ENCODE measurements at regions not wholly inside any gene's neighbourhood (a gene's known extent, or its start where the extent isn't known, plus 50 kb on each side); places are given as distances from the start of the nearest gene placed in this dataset.
"Not testable (repeated sequence)": the region's sequence is repeated elsewhere in the genome, so short reads cannot be mapped to it uniquely, and the experiment has no call there.

- DNase-seq: no peak
Observed at GRCh38 chr16:29156511-29156910, 171.7 kb downstream of the LAT start.

- not testable (repeated sequence) for DNase-seq
Observed at GRCh38 chr16:29155866-29156200, 171.0 kb downstream of the LAT start.

GRCh38 chr16:29155131-29155865 lies 170.4 kb downstream of the LAT start:
- DNase-seq: not testable (repeated sequence)

- DNase-seq: no peak
Observed at GRCh38 chr16:29154676-29155121, 169.8 kb downstream of the LAT start.

- no peak for DNase-seq
Observed at GRCh38 chr16:29154088-29154487, 169.2 kb downstream of the LAT start.

GRCh38 chr16:29153307-29153706 lies 168.5 kb downstream of the LAT start:
- DNase-seq: not testable (repeated sequence)

- not testable (repeated sequence) for DNase-seq
Observed at GRCh38 chr16:29152544-29153031, 167.7 kb downstream of the LAT start.

- DNase-seq: no peak
Observed at GRCh38 chr16:29151317-29151716, 166.5 kb downstream of the LAT start.

GRCh38 chr16:29149912-29150311 lies 165.1 kb downstream of the LAT start:
- DNase-seq: not testable (repeated sequence)

- DNase-seq: no peak
Observed at GRCh38 chr16:29148867-29149272, 164.0 kb downstream of the LAT start.

- no peak for DNase-seq
Observed at GRCh38 chr16:29148131-29148691, 163.4 kb downstream of the LAT start.

GRCh38 chr16:29147710-29148109 lies 162.9 kb downstream of the LAT start:
- DNase-seq: not testable (repeated sequence)

- not testable (repeated sequence) for DNase-seq
Observed at GRCh38 chr16:29146808-29147643, 162.2 kb downstream of the LAT start.

- no peak for DNase-seq
Observed at GRCh38 chr16:29146266-29146665, 161.4 kb downstream of the LAT start.

- DNase-seq: not testable (repeated sequence)
Observed at GRCh38 chr16:29145486-29146225, 160.8 kb downstream of the LAT start.

GRCh38 chr16:29145086-29145485 lies 160.2 kb downstream of the LAT start:
- DNase-seq: not testable (repeated sequence)

- not testable (repeated sequence) for DNase-seq
Observed at GRCh38 chr16:29144669-29145062, 159.8 kb downstream of the LAT start.

- not testable (repeated sequence) for DNase-seq
Observed at GRCh38 chr16:29143739-29144668, 159.2 kb downstream of the LAT start.

GRCh38 chr16:29142506-29142905 lies 157.7 kb downstream of the LAT start:
- DNase-seq: not testable (repeated sequence)

GRCh38 chr16:29141586-29142324 lies 156.9 kb downstream of the LAT start:
- no peak for DNase-seq

- not testable (repeated sequence) for DNase-seq
Observed at GRCh38 chr16:29141121-29141520, 156.3 kb downstream of the LAT start.

Data from eye (tissue), 1 donor.